Retinal pigment epithelial cell (primary cell): ENCODE measurements at regions not wholly inside any gene's neighbourhood (a gene's known extent, or its start where the extent isn't known, plus 50 kb on each side); places are given as distances from the start of the nearest gene placed in this dataset.

Source experiments
- DNase-seq: peaks from one replicate; pipeline ENCODE4 v3.0.0-alpha.2; 2010; ENCODE audit warnings: low read depth
- H3K4me3 ChIP-seq: 2 replicates; pipeline ENCODE4 v1.5.1; 2011; ENCODE audit warnings: mild to moderate bottlenecking, low read length, control low read depth, moderate library complexity
- TF ChIP-seq, protein P1 (sequence below): conservative IDR thresholded peaks from 2 replicates; pipeline ENCODE4 v1.5.1; 2011; ENCODE audit warnings: low read depth, low read length, control low read depth, inconsistent platforms

DNA sequence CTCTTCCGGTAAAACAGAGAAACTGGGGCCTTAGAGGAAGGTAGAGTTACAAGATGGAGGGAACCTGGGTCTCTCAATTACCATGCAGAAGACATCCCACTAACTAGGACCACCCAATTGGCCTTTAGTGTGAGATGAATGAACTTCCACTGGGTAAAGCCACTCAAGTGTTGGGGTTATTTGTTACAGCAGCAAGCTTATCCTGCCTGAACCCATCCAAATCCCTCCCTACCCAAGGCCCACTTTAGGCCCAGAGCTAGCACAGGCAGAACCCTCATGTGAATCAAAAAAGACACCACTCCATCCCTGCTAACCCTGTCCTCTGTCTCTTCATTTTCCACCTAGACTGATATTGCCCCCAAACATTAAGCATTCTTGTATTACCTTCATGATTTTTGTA is 746.7 kb upstream of the TBX3 start:
- TF ChIP-seq, protein P1, sequence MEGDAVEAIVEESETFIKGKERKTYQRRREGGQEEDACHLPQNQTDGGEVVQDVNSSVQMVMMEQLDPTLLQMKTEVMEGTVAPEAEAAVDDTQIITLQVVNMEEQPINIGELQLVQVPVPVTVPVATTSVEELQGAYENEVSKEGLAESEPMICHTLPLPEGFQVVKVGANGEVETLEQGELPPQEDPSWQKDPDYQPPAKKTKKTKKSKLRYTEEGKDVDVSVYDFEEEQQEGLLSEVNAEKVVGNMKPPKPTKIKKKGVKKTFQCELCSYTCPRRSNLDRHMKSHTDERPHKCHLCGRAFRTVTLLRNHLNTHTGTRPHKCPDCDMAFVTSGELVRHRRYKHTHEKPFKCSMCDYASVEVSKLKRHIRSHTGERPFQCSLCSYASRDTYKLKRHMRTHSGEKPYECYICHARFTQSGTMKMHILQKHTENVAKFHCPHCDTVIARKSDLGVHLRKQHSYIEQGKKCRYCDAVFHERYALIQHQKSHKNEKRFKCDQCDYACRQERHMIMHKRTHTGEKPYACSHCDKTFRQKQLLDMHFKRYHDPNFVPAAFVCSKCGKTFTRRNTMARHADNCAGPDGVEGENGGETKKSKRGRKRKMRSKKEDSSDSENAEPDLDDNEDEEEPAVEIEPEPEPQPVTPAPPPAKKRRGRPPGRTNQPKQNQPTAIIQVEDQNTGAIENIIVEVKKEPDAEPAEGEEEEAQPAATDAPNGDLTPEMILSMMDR, result no peak

DNA sequence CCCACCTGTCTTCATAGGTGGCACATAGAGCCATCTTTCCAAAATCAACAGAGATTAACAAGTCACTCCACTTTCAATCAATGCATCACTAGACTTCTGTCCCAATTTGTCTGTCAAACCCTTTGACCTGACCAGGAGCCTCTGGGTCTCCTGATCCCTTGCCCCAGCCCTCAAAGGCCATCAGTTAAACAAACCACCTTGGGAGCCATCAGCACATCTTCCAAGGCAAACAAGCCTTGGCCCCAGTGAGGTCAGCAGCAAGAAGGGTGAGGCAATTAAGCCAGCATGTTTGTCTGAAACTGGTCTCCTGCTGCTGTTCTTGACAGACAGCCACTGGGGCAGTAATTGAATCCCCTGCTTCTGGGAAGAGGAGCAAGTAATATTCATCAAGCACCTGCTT is 742.8 kb upstream of the TBX3 start:
- no peak for DNase-seq
- TF ChIP-seq, protein P1, result no peak
- H3K4me3 ChIP-seq, result no peak overlapping the region

More for the DNA sequence above, 746.7 kb upstream of the TBX3 start:
- no peak overlapping the region for H3K4me3 ChIP-seq
- no peak for DNase-seq

DNA sequence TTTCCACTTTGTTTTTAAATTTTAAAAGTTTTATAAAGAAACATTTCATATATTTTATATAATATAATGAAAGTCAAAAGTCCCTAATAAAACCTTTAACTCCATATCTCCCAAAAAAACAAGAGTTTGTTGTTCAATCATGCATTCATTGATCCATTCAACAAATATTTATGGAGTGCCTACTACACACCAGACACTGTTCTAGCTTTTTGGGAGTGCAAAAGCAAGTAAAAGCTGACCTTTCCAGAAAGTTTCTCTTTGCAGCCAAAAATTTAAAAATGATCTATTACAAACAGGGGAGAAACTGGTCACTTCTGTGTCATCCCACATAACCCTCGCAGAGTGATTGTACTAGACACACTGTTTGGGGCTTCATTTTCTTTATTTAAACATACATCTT is 740.0 kb upstream of the TBX3 start:
- TF ChIP-seq, protein P1, result no peak
- no peak for DNase-seq
- no peak overlapping the region for H3K4me3 ChIP-seq

DNA sequence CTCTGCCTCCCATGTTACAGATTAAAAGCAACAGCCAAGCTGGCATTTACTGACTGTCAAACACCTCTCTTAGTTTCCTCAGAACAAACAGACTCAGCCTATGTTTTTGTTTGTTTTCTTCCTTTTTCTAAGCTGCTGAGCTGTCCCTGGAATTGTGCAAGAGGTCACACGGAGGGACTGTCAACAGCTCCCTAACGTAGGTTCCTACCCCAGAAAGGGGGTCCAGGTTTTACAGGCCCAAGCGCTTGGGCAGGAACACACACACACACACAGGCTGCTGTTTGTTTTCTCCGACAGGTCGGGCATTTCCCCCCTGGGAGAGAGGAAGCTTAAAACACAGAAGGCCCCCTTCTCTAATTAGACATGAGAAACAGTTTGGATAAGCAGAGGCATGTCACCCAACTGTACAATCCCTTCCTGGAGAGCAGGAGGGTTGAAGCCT is 739.6 kb upstream of the TBX3 start:
- H3K4me3 ChIP-seq, result no peak overlapping the region
- no peak for DNase-seq
- TF ChIP-seq, protein P1, result no peak

DNA sequence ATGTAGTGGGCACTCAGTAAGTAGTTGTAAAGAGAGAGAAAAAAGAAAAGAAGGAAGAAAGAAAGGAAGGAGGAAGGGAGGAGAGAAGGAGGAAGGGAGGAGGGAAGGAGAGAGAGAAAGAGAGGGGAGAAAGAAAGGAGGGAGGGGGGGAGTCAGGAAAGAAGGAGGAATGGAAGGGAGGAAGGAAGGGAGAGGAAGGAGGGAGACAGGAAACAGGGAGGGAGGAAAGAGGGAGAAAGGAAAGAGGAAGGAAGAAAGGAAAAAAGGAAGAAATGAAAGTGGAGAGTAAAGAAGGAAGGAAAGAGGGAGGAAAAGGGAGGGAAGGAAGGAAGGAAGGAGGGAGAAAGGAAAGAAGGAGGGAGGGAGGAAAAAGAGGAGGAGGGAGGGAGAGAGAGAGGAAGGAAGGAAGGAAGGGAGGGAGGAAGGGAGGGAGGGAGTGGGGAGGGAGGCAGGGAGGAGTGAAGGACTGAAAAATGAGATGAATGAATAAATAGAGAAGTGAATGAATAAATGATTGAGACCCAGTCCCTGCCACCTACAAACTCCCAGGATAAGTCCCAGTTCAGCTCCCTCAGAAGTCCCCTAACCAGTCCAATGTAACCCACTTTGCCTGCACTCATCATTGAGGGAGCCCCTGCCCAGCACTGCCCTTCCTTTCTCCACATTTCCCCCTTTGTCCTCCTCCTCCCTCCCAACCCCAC is 739.0 kb upstream of the TBX3 start:
- no peak for DNase-seq
- TF ChIP-seq, protein P1, result no peak
- no peak overlapping the region for H3K4me3 ChIP-seq

DNA sequence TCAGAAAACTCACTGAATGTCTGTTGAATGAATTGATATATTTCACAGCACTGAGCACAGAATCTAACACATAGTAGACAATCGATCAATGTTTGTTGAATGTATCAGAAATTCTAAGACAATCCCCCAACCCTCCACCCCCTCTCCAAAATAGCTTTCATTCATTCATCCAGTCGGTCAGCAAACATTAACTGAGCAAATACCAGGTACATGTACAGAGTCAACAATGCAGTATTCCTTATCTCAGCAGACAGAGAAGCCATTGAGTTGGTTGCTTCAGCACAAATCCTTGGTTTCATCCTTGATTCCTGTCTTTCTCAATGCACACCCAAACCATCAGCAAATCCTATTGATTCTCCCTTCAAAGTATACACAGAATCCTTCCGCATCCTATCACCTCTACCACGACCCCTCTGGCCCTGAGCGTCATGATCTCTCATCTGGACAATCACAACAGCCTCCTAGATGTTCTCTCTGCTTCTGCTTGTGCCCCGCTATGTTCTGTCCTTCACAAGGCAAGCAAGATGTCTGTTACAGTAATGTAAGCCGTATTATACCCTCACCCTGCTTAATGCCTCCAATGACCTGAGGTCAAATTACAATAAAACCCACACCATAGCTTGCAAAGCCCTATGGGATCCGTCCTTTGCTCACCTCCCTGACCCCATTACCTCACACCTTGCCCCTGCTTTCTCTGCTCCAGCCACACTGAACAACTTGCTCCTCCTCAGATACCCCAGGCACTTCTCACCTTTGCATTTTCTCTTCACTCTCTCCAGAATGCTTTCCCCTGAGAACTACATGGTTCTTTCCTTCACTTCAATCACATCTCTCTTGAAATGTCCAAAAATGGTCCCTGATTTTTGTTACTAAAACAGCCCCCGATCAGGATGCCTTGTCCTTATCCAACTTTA is 738.1 kb upstream of the TBX3 start:
- no peak overlapping the region for H3K4me3 ChIP-seq
- TF ChIP-seq, protein P1, result no peak
- DNase-seq, result no peak
